Adrenal gland (tissue), 9 donors: ENCODE measurements at regions not wholly inside any gene's neighbourhood (a gene's known extent, or its start where the extent isn't known, plus 50 kb on each side); places are given as distances from the start of the nearest gene placed in this dataset.

Experiments
- DNase-seq, 7 donors: peaks; one replicate each; pipeline ENCODE4 v3.0.0-alpha.2; 2019 to 2020
- H3K27ac ChIP-seq, 5 donors: fragments of 200-600 bp; sonication (generic) in 4 of 5; 1 replicate in 3 of 5; 2 replicates in 2 of 5; pipeline versions ENCODE4 v1.5.1 to v1.8.0; 2016 to 2020; ENCODE audit warnings: mild to moderate bottlenecking in 1 of 5
- H3K27me3 ChIP-seq: fragments of 200-600 bp; 2 replicates; pipeline ENCODE4 v1.8.0; 2021
- H3K36me3 ChIP-seq, 2 donors: fragments of 200-600 bp; replicated peaks in 1 of 2; 1 replicate in 1 of 2; 2 replicates in 1 of 2; pipeline versions ENCODE4 v1.5.1 to v1.8.0; 2018 to 2022
- H3K4me1 ChIP-seq, 2 donors: fragments of 200-600 bp; replicated peaks in 1 of 2; 1 replicate in 1 of 2; 2 replicates in 1 of 2; pipeline versions ENCODE4 v1.5.1 to v1.8.0; 2018 to 2021
- H3K4me3 ChIP-seq, 4 donors: fragments of 200-600 bp; sonication (generic) in 3 of 4; one replicate each; pipeline ENCODE4 v1.5.1; 2016 to 2018
- H3K9me3 ChIP-seq, 3 donors: fragments of 200-600 bp; sonication (generic) in 1 of 3; replicated peaks in 1 of 3; 1 replicate in 2 of 3; 2 replicates in 1 of 3; pipeline versions ENCODE4 v1.5.1 to v1.8.0; 2016 to 2021
- POLR2A ChIP-seq, 2 donors: fragments of 450-650 bp; IDR thresholded peaks; one replicate each; pipeline ENCODE4 v1.6.1; 2017; ENCODE audit warnings: antibody characterized with exemption in 2 of 2, mild to moderate bottlenecking in 2 of 2, moderate library complexity in 1 of 2
- WGBS, 4 donors: extraction: QIAGEN DNeasy Blood & Tissue Kit in 2 of 4; methylation state at CpG; one replicate each; pipeline versions ENCODE4 v1.1.5 to v1.1.7; 2013 to 2017; 5-methylcytosine and 5-hydroxymethylcytosine counted together
- intact Hi-C, 2 donors: fragments of 100-400 bp; cut with DNase I; formaldehyde crosslinking; loops; one replicate each; pipeline versions ENCODE4 v1.14.1 to v1.15.0; 2022 to 2023
- TF ChIP-seq, protein P1 (sequence below), 6 experiments: fragments of 450-650 bp in 4 of 6; fragments of 200-600 bp in 2 of 6; sonication (generic) in 1 of 6; IDR thresholded peaks; 1 replicate in 5 of 6; 2 replicates in 1 of 6; pipeline versions ENCODE4 v1.5.1 to v1.8.0; 2016 to 2021; ENCODE audit warnings: antibody characterized with exemption in 6 of 6, mild to moderate bottlenecking in 2 of 6, moderate library complexity in 1 of 6
- donor health status: healthy with polysubstance abuse.
- donor health status: Bipolar disorder and iron deficiency.
- donor health status: DM: yes; HTN: yes; CAD: no.
- donor health status: DM: no; HTN: no; CAD: no.
- donor health status: DM: no; HTN: no; CAD: no.

- Histone ChIP-seq H3K36me3 (no peaks in the 10 kb centered on the region), H3K4me3 (no peak overlapping the region), H3K9me3 (no peaks in the 10 kb centered on the region), H3K4me1 (no peaks in the 10 kb centered on the region), H3K27ac (no peak overlapping the region), H3K27me3 (no peaks in the 10 kb centered on the region)
- 55 to 75% (median 65%) methylated on average over 4 to 5 of the region's 5 CpGs for WGBS, 4 donors
- intact Hi-C loops, result no loop called here
- TF ChIP-seq, protein P1, sequence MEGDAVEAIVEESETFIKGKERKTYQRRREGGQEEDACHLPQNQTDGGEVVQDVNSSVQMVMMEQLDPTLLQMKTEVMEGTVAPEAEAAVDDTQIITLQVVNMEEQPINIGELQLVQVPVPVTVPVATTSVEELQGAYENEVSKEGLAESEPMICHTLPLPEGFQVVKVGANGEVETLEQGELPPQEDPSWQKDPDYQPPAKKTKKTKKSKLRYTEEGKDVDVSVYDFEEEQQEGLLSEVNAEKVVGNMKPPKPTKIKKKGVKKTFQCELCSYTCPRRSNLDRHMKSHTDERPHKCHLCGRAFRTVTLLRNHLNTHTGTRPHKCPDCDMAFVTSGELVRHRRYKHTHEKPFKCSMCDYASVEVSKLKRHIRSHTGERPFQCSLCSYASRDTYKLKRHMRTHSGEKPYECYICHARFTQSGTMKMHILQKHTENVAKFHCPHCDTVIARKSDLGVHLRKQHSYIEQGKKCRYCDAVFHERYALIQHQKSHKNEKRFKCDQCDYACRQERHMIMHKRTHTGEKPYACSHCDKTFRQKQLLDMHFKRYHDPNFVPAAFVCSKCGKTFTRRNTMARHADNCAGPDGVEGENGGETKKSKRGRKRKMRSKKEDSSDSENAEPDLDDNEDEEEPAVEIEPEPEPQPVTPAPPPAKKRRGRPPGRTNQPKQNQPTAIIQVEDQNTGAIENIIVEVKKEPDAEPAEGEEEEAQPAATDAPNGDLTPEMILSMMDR (IDR thresholded peaks at IDR 0.05), result no peak
- TF ChIP-seq POLR2A (IDR thresholded peaks at IDR 0.05), result no peak
- DNase-seq, result no peak
These were observed 205.3 kb upstream of the GCFC2 start for GRCh38 chr2:75915851-75916634.

DNA sequence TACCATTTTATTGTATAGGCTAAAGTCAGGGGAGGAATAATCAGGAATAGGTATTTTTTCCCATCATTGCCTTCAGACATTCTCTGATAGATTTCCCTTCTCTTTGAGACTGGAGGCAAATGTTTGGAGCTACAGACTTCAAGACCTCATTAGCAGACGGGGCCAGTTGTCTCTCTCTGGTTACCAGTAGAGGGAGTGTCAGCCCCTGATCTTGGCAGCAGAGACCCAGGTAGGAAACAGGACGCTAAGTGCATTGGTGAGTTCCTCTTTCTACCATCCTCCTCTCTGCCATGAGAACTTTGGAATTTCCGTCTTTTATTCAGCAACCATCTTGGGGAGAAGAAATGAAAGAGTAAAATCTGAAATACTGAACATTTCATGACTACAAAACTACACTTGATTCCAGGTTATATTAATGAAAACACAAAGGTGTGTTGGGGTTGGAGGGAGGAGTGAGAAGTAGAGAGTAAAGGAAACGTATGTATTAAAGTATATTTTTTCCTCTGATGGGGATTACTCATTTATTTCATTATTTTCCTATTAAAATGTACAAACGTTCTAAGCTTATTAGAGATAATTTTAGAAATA, 186.2 kb upstream of the GCFC2 start:
- intact Hi-C loops, result no loop called here
- Histone ChIP-seq H3K4me1 (no peaks in the 10 kb centered on the region), H3K27me3 (no peaks in the 10 kb centered on the region), H3K4me3 (no peak overlapping the region), H3K9me3 (no peaks in the 10 kb centered on the region), H3K27ac (no peak overlapping the region), H3K36me3 (no peaks in the 10 kb centered on the region)
- peak in 1 of 7 donors; percentile 60 for DNase-seq
- TF ChIP-seq, protein P1 (IDR thresholded peaks at IDR 0.05), result peak in 2 of 6 experiments; percentile 18 to 26
- TF ChIP-seq POLR2A (IDR thresholded peaks at IDR 0.05), result no peak
- 34 to 46% (median 42%) methylated on average over 5 of the region's 5 CpGs for WGBS, 4 donors

GRCh38 chr2:75894170-75894569, 183.5 kb upstream of the GCFC2 start:
- WGBS, 4 donors, result 44 to 63% (median 55%) methylated on average over 1 of the region's 1 CpG

GRCh38 chr2:75892490-75892889, 181.8 kb upstream of the GCFC2 start:
- WGBS, 4 donors, result 64 to 68% (median 67%) methylated on average over 2 of the region's 2 CpGs
- H3K27ac ChIP-seq, result no peak overlapping the region
- intact Hi-C loops, result no loop called here
- H3K4me1 ChIP-seq, result no peaks in the 10 kb centered on the region
- H3K27me3 ChIP-seq, result no peaks in the 10 kb centered on the region
- TF ChIP-seq, protein P1 (IDR thresholded peaks at IDR 0.05), result no peak
- H3K36me3 ChIP-seq, result no peaks in the 10 kb centered on the region
- no peak for DNase-seq
- H3K9me3 ChIP-seq, result no peaks in the 10 kb centered on the region
- no peak overlapping the region for H3K4me3 ChIP-seq

More at GRCh38 chr2:75894170-75894569, 183.5 kb upstream of the GCFC2 start:
- TF ChIP-seq POLR2A (IDR thresholded peaks at IDR 0.05), result no peak
- TF ChIP-seq, protein P1 (IDR thresholded peaks at IDR 0.05), result no peak
- Histone ChIP-seq H3K9me3 (no peaks in the 10 kb centered on the region), H3K4me3 (no peak overlapping the region), H3K27me3 (no peaks in the 10 kb centered on the region), H3K36me3 (no peaks in the 10 kb centered on the region), H3K27ac (no peak overlapping the region), H3K4me1 (no peaks in the 10 kb centered on the region)
- no peak for DNase-seq
- intact Hi-C loops, result no loop called here
